ENCODE measurements at regions not wholly inside any gene's neighbourhood (a gene's known extent, or its start where the extent isn't known, plus 50 kb on each side); places are given as distances from the start of the nearest gene placed in this dataset.

GRCh38 chr12:107581619-107582015 is 104.0 kb upstream of the PWP1 start:
- intact Hi-C loops (cut with DNase I): loop anchor here in 1 of 2 donors (10.0 kb wide), 1 partner anchor 127 kb away; no protein-coding TSS in a partner anchor
- Histone ChIP-seq H3K36me3 (replicated peaks in 1 of 2) (no peaks in the 10 kb centered on the region), H3K4me3 (no peak overlapping the region), H3K27ac (no peak overlapping the region), H3K4me1 (replicated peaks in 1 of 2) (peaks cover 0 to 5% of the 10 kb centered on the region in 2 donors), H3K27me3 (peaks cover 11% of the 10 kb centered on the region), H3K9me3 (replicated peaks in 1 of 3) (no peaks in the 10 kb centered on the region)
- TF ChIP-seq POLR2A (IDR thresholded peaks at IDR 0.05) (no peak), CTCF (IDR thresholded peaks at IDR 0.05) (no peak)
- WGBS, 4 donors: 66 to 80% (median 78%) methylated on average over 12 of the region's 12 CpGs
- no peak for DNase-seq

GRCh38 chr12:107583551-107583950 is 102.0 kb upstream of the PWP1 start:
- Histone ChIP-seq H3K36me3 (replicated peaks in 1 of 2) (no peaks in the 10 kb centered on the region), H3K27me3 (peaks cover 11% of the 10 kb centered on the region)

GRCh38 chr12:107584563-107584962 is 101.0 kb upstream of the PWP1 start:
- no peaks in the 10 kb centered on the region for H3K9me3 ChIP-seq (replicated peaks in 1 of 3)
- peak in 2 of 7 donors; percentile 4 to 20 for DNase-seq
- 36 to 60% (median 43%) methylated on average over 2 of the region's 2 CpGs for WGBS, 4 donors
- TF ChIP-seq CTCF (IDR thresholded peaks at IDR 0.05): no peak
- TF ChIP-seq POLR2A (IDR thresholded peaks at IDR 0.05): no peak
- H3K4me1 ChIP-seq (replicated peaks in 1 of 2): no peaks in the 10 kb centered on the region
- no peak overlapping the region for H3K4me3 ChIP-seq
- H3K36me3 ChIP-seq (replicated peaks in 1 of 2): no peaks in the 10 kb centered on the region
- no peak overlapping the region for H3K27ac ChIP-seq
- intact Hi-C loops (cut with DNase I): loop anchor here in 1 of 2 donors (10.0 kb wide), 1 partner anchor 130 kb away; no protein-coding TSS in a partner anchor
- peaks cover 11% of the 10 kb centered on the region for H3K27me3 ChIP-seq

More at GRCh38 chr12:107583551-107583950, 102.0 kb upstream of the PWP1 start:
- no peaks in the 10 kb centered on the region for H3K4me1 ChIP-seq (replicated peaks in 1 of 2)
- DNase-seq: no peak
- H3K9me3 ChIP-seq (replicated peaks in 1 of 3): no peaks in the 10 kb centered on the region
- H3K4me3 ChIP-seq: no peak overlapping the region
- intact Hi-C loops (cut with DNase I): loop anchor here in 1 of 2 donors (10.0 kb wide), 1 partner anchor 129 kb away; no protein-coding TSS in a partner anchor
- WGBS, 4 donors: 76 to 86% (median 81%) methylated on average over 5 of the region's 5 CpGs
- no peak for TF ChIP-seq CTCF (IDR thresholded peaks at IDR 0.05)
- TF ChIP-seq POLR2A (IDR thresholded peaks at IDR 0.05): no peak
- H3K27ac ChIP-seq: no peak overlapping the region

- Histone ChIP-seq H3K4me3 (no peak overlapping the region), H3K36me3 (replicated peaks in 1 of 2) (no peaks in the 10 kb centered on the region), H3K4me1 (replicated peaks in 1 of 2) (no peaks in the 10 kb centered on the region), H3K27me3 (peaks cover 9% of the 10 kb centered on the region), H3K9me3 (replicated peaks in 1 of 3) (no peaks in the 10 kb centered on the region), H3K27ac (no peak overlapping the region)
- DNase-seq: no peak
- intact Hi-C loops (cut with DNase I): loop anchor here in 1 of 2 donors (10.0 kb wide), 1 partner anchor 132 kb away; no protein-coding TSS in a partner anchor
- 85 to 92% (median 88%) methylated on average over 12 of the region's 12 CpGs for WGBS, 4 donors
- TF ChIP-seq CTCF (IDR thresholded peaks at IDR 0.05) (no peak), POLR2A (IDR thresholded peaks at IDR 0.05) (no peak)
These were observed 99.2 kb upstream of the PWP1 start for GRCh38 chr12:107586256-107586970.
